A549 (cell line): ENCODE measurements at regions not wholly inside any gene's neighbourhood (a gene's known extent, or its start where the extent isn't known, plus 50 kb on each side); places are given as distances from the start of the nearest gene placed in this dataset.

Experiments used
- CTCF ChIP-seq: fragments of >200 bp; sonication (Bioruptor Twin); formaldehyde crosslinking; IDR thresholded peaks from 3 replicates; pipeline ENCODE4 v1.5.1; 2016
- ESRRA ChIP-seq: fragments of 150-350 bp; IDR thresholded peaks from 2 replicates; pipeline ENCODE4 v1.6.1; 2014; ENCODE audit warnings: mild to moderate bottlenecking, low read length, borderline replicate concordance
- POLR2A ChIP-seq: IDR thresholded peaks from 2 replicates; pipeline ENCODE4 v1.6.1; 2012; ENCODE audit warnings: mild to moderate bottlenecking, low read length
- RAD21 ChIP-seq, 2 experiments: fragments of >200 bp in 1 of 2; sonication (Bioruptor Twin) in 1 of 2; formaldehyde crosslinking in 1 of 2; IDR thresholded peaks in 1 of 2; conservative IDR thresholded peaks in 1 of 2; 2 replicates in 1 of 2; 3 replicates in 1 of 2; pipeline ENCODE4 v1.6.1; 2012 to 2018; ENCODE audit warnings: inconsistent platforms in 1 of 2

GRCh38 chr2:10214179-10214578 is 88.5 kb upstream of the HPCAL1 start:
- TF ChIP-seq ESRRA (no peak), POLR2A (no peak), CTCF (no peak), RAD21 (conservative IDR thresholded peaks at IDR 0.05 in 1 of 2, IDR thresholded peaks at IDR 0.05 in 1 of 2) (no peak)
